ENCODE measurements at regions not wholly inside any gene's neighbourhood (a gene's known extent, or its start where the extent isn't known, plus 50 kb on each side); places are given as distances from the start of the nearest gene placed in this dataset.

DNA sequence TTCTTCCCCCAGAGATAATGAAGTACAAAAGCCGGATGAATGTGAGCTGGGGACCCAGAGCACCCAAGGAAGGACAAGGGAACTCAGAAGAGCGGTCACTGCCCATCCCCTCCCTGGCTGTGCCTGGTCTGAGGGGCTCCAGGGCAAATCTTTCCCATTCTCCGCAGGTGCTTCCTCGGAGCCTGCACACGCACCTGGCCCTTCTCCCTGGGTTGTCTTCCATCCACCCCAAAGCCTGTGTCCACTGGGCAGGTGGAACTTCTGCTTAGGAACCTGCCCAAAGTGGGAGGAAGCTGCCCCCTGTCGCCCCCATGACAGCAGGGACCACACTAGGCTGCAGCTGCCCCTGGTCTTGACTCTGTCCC is 121.0 kb upstream of the FGF3 start:
- intact Hi-C loops (cut with micrococcal nuclease; ENCODE audit: unreplicated experiment): no loop called here
- TF ChIP-seq TCF7L2 (IDR thresholded peaks at IDR 0.05; ENCODE audit: low read depth, low read length) (no peak), SIN3A (IDR thresholded peaks at IDR 0.05; ENCODE audit: borderline replicate concordance, insufficient read depth, low read depth, low read length) (no peak), POLR2AphosphoS5 (IDR thresholded peaks at IDR 0.05; ENCODE audit: low read depth, low read length) (no peak)
- TF ChIP-seq, protein P1, sequence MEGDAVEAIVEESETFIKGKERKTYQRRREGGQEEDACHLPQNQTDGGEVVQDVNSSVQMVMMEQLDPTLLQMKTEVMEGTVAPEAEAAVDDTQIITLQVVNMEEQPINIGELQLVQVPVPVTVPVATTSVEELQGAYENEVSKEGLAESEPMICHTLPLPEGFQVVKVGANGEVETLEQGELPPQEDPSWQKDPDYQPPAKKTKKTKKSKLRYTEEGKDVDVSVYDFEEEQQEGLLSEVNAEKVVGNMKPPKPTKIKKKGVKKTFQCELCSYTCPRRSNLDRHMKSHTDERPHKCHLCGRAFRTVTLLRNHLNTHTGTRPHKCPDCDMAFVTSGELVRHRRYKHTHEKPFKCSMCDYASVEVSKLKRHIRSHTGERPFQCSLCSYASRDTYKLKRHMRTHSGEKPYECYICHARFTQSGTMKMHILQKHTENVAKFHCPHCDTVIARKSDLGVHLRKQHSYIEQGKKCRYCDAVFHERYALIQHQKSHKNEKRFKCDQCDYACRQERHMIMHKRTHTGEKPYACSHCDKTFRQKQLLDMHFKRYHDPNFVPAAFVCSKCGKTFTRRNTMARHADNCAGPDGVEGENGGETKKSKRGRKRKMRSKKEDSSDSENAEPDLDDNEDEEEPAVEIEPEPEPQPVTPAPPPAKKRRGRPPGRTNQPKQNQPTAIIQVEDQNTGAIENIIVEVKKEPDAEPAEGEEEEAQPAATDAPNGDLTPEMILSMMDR (IDR thresholded peaks at IDR 0.05): no peak
- TF ChIP-seq, protein P2, sequence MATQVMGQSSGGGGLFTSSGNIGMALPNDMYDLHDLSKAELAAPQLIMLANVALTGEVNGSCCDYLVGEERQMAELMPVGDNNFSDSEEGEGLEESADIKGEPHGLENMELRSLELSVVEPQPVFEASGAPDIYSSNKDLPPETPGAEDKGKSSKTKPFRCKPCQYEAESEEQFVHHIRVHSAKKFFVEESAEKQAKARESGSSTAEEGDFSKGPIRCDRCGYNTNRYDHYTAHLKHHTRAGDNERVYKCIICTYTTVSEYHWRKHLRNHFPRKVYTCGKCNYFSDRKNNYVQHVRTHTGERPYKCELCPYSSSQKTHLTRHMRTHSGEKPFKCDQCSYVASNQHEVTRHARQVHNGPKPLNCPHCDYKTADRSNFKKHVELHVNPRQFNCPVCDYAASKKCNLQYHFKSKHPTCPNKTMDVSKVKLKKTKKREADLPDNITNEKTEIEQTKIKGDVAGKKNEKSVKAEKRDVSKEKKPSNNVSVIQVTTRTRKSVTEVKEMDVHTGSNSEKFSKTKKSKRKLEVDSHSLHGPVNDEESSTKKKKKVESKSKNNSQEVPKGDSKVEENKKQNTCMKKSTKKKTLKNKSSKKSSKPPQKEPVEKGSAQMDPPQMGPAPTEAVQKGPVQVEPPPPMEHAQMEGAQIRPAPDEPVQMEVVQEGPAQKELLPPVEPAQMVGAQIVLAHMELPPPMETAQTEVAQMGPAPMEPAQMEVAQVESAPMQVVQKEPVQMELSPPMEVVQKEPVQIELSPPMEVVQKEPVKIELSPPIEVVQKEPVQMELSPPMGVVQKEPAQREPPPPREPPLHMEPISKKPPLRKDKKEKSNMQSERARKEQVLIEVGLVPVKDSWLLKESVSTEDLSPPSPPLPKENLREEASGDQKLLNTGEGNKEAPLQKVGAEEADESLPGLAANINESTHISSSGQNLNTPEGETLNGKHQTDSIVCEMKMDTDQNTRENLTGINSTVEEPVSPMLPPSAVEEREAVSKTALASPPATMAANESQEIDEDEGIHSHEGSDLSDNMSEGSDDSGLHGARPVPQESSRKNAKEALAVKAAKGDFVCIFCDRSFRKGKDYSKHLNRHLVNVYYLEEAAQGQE (IDR thresholded peaks at IDR 0.05; ENCODE audit: insufficient read depth in 1 of 2, low read depth in 2 of 2, low read length in 1 of 2): no peak
- H3K4me3 ChIP-seq (ENCODE audit: low read depth in 2 of 2, low read length in 2 of 2): no peak overlapping the region
- DNase-seq (ENCODE audit: low read depth, low spot score) (no peak), ATAC-seq (no peak)
- ChIA-PET POLR2A (no interaction called here), CTCF (interaction anchor here (0.6 to 1.1 kb wide), 2 partner anchors 171 to 252 kb away, joined by 3 to 7 read pairs; no protein-coding TSS in a partner anchor)
- H3K36me3 ChIP-seq (ENCODE audit: control insufficient read depth, insufficient read depth, low read length): no peaks in the 10 kb centered on the region
- H3K27ac ChIP-seq (ENCODE audit: low read length): no peak overlapping the region
- H3K9me3 ChIP-seq (ENCODE audit: control insufficient read depth, insufficient read depth, low read depth, low read length): no peaks in the 10 kb centered on the region
- in situ Hi-C loops (cut with HindIII; ENCODE audit: low pct_unique_long_range_greater_than_20kb, low sequenced_read_pairs): no loop called here
- H3K27me3 ChIP-seq (ENCODE audit: control insufficient read depth, insufficient read depth, low read length): no peaks in the 10 kb centered on the region; the same call in 1 of the 2 replicates
- no peaks in the 10 kb centered on the region for H3K4me1 ChIP-seq (ENCODE audit: control insufficient read depth, insufficient read depth, low read length)
- BruUV-seq (replicated peaks): no TSS peak

DNA sequence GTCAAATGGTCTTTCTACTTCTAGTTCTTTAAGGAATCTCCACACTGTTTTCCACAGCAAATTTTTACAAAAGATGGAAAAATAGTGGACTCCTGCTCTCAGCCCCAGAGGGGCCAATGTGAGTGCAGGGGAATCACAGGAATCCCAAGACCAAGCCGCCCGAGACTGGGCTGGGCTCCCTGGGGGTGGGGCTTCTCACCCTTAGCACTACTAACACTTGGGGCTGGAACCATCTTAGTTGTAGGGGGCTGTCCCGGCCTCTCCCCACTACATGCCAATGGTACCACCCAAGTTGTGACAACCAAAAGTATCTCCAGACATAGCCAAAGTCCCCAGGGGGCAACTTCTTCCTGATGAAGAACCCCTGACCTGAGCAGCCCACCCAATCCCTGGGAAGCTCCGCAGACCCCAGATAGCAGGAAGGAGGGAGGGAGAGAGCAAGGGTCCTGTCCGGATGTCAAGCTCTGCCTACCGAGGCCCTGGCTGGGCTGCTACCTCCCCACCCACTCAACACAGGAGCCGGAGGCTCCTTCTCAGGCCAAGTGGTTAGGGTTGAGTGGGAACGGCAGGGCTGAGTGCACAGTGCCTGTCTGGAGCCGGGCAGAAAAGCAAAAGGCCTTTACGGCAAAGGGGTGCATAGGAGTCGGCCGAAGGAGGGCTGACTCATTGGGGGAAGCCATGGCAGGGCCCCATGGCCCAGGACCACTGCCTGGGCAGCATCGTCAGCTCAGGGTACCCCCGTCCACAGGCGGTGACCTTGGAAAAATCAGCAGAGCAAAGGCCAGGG is 122.5 kb upstream of the FGF3 start:
- Histone ChIP-seq H3K27ac (ENCODE audit: low read length) (no peak overlapping the region), H3K4me1 (ENCODE audit: control insufficient read depth, insufficient read depth, low read length) (no peaks in the 10 kb centered on the region), H3K36me3 (ENCODE audit: control insufficient read depth, insufficient read depth, low read length) (no peaks in the 10 kb centered on the region), H3K4me3 (ENCODE audit: low read depth in 2 of 2, low read length in 2 of 2) (no peak overlapping the region), H3K9me3 (ENCODE audit: control insufficient read depth, insufficient read depth, low read depth, low read length) (no peaks in the 10 kb centered on the region), H3K27me3 (ENCODE audit: control insufficient read depth, insufficient read depth, low read length) (no peaks in the 10 kb centered on the region; the same call in 1 of the 2 replicates)
- intact Hi-C loops (cut with micrococcal nuclease; ENCODE audit: unreplicated experiment): no loop called here
- in situ Hi-C loops (cut with HindIII; ENCODE audit: low pct_unique_long_range_greater_than_20kb, low sequenced_read_pairs): no loop called here
- ChIA-PET POLR2A (no interaction called here), CTCF (interaction anchor here (0.6 to 1.8 kb wide), 2 partner anchors 10 to 201 kb away, joined by 4 read pairs; no protein-coding TSS in a partner anchor)
- DNase-seq (ENCODE audit: low read depth, low spot score): no peak
- ATAC-seq: no peak
- BruUV-seq (replicated peaks): no TSS peak
- TF ChIP-seq, protein P1 (IDR thresholded peaks at IDR 0.05): no peak
- no peak for TF ChIP-seq TCF7L2 (IDR thresholded peaks at IDR 0.05; ENCODE audit: low read depth, low read length)
- TF ChIP-seq SIN3A (IDR thresholded peaks at IDR 0.05; ENCODE audit: borderline replicate concordance, insufficient read depth, low read depth, low read length): no peak
- TF ChIP-seq, protein P2 (IDR thresholded peaks at IDR 0.05; ENCODE audit: insufficient read depth in 1 of 2, low read depth in 2 of 2, low read length in 1 of 2): no peak
- TF ChIP-seq POLR2AphosphoS5 (IDR thresholded peaks at IDR 0.05; ENCODE audit: low read depth, low read length): no peak

Data from Panc1 (cell line).